HG03103 (cell line): ENCODE measurements at regions not wholly inside any gene's neighbourhood (a gene's known extent, or its start where the extent isn't known, plus 50 kb on each side); places are given as distances from the start of the nearest gene placed in this dataset.
"Not testable (repeated sequence)": the region's sequence is repeated elsewhere in the genome, so short reads cannot be mapped to it uniquely, and the experiment has no call there.

Experiments
- ATAC-seq: cut with Tn5 transposase; IDR thresholded peaks from one replicate; pipeline ENCODE4 v1.9.1; 2021; ENCODE audit warnings: low read depth; ENCODE audit not compliant: unreplicated experiment

- no peak for ATAC-seq
Observed at GRCh38 chr18:9042766-9043481, 59.6 kb upstream of the NDUFV2 start.

GRCh38 chr18:9043581-9043980 lies 58.9 kb upstream of the NDUFV2 start:
- no peak for ATAC-seq

- ATAC-seq = no peak
Observed at GRCh38 chr18:9047715-9048114, 54.8 kb upstream of the NDUFV2 start.

GRCh38 chr18:9048236-9048635 lies 54.3 kb upstream of the NDUFV2 start:
- no peak for ATAC-seq

GRCh38 chr18:9048808-9049494 lies 53.5 kb upstream of the NDUFV2 start:
- ATAC-seq = no peak

- no peak for ATAC-seq
Observed at GRCh38 chr18:9049495-9049809, 53.0 kb upstream of the NDUFV2 start.

GRCh38 chr18:9050628-9051284 lies 51.7 kb upstream of the NDUFV2 start:
- ATAC-seq = not testable (repeated sequence)
